Astrocyte (in vitro differentiated cells and primary cell): ENCODE measurements at regions not wholly inside any gene's neighbourhood (a gene's known extent, or its start where the extent isn't known, plus 50 kb on each side); places are given as distances from the start of the nearest gene placed in this dataset.

ENCODE experiments used
- DNase-seq: peaks from one replicate; pipeline ENCODE4 v3.0.0-alpha.2; 2010; ENCODE audit warnings: low read depth
- FAIRE-seq: peaks from 2 replicates; lab custom pipeline; 2011; peaks lifted over from hg19 to GRCh38; lab: Jason Lieb, UNC
- H2AFZ ChIP-seq: 2 replicates; pipeline ENCODE4 v1.6.0; 2012; ENCODE audit warnings: low read depth, low read length, inconsistent platforms
- H3K27ac ChIP-seq: 2 replicates; pipeline ENCODE4 v1.5.1; 2011; ENCODE audit warnings: low read depth, low read length, inconsistent platforms
- H3K27me3 ChIP-seq: 2 replicates; pipeline ENCODE4 v1.6.0; 2011; ENCODE audit warnings: low read length, inconsistent platforms; ENCODE audit not compliant: insufficient read depth
- H3K36me3 ChIP-seq: 2 replicates; pipeline ENCODE4 v1.5.1; 2011; ENCODE audit warnings: low read length, inconsistent platforms; ENCODE audit not compliant: insufficient read depth
- H3K4me1 ChIP-seq: 2 replicates; pipeline ENCODE4 v1.5.1; 2011; ENCODE audit warnings: low read length, inconsistent platforms; ENCODE audit not compliant: insufficient read depth
- H3K4me2 ChIP-seq: 2 replicates; pipeline ENCODE4 v1.6.0; 2012; ENCODE audit warnings: low read length, inconsistent platforms
- H3K4me3 ChIP-seq: 2 replicates; pipeline ENCODE4 v1.5.1; 2011; ENCODE audit warnings: low read depth, mild to moderate bottlenecking, low read length, inconsistent platforms; ENCODE audit not compliant: insufficient read depth
- H3K79me2 ChIP-seq: 2 replicates; pipeline ENCODE4 v1.6.0; 2012; ENCODE audit warnings: mild to moderate bottlenecking, low read length, inconsistent platforms; ENCODE audit not compliant: insufficient read depth
- H3K9ac ChIP-seq: 2 replicates; pipeline ENCODE4 v1.6.0; 2012; ENCODE audit warnings: mild to moderate bottlenecking, low read length, inconsistent platforms
- H3K9me3 ChIP-seq: 2 replicates; pipeline ENCODE4 v1.5.1; 2012; ENCODE audit warnings: low read depth, mild to moderate bottlenecking, low read length, inconsistent platforms; ENCODE audit not compliant: insufficient read depth
- H4K20me1 ChIP-seq: 2 replicates; pipeline ENCODE4 v1.6.0; 2012; ENCODE audit warnings: low read length, inconsistent platforms; ENCODE audit not compliant: insufficient read depth
- H3K27ac Mint-ChIP-seq: one replicate; pipeline ENCODE4 v1.8.0; 2021; ENCODE audit warnings: mild to moderate bottlenecking, mixed read lengths; ENCODE audit not compliant: unreplicated experiment
- H3K27me3 Mint-ChIP-seq: one replicate; pipeline ENCODE4 v1.8.0; 2021; ENCODE audit warnings: low read depth, mixed read lengths; ENCODE audit not compliant: unreplicated experiment
- H3K36me3 Mint-ChIP-seq: one replicate; pipeline ENCODE4 v1.8.0; 2021; ENCODE audit warnings: low read depth, mixed read lengths; ENCODE audit not compliant: unreplicated experiment
- H3K4me1 Mint-ChIP-seq: one replicate; pipeline ENCODE4 v1.8.0; 2021; ENCODE audit warnings: low read depth, mixed read lengths; ENCODE audit not compliant: unreplicated experiment
- H3K4me3 Mint-ChIP-seq: one replicate; pipeline ENCODE4 v1.8.0; 2021; ENCODE audit warnings: mild to moderate bottlenecking, moderate library complexity, mixed read lengths; ENCODE audit not compliant: unreplicated experiment
- H3K9me3 Mint-ChIP-seq: one replicate; pipeline ENCODE4 v1.8.0; 2021; ENCODE audit warnings: mild to moderate bottlenecking, mixed read lengths; ENCODE audit not compliant: unreplicated experiment
- CTCF ChIP-seq: IDR thresholded peaks from 2 replicates; pipeline ENCODE4 v1.5.1; 2011; ENCODE audit warnings: low read depth, mild to moderate bottlenecking, inconsistent platforms, low read length, moderate library complexity; ENCODE audit not compliant: insufficient read depth
- EZH2 ChIP-seq: IDR thresholded peaks from 2 replicates; pipeline ENCODE4 v1.6.1; 2012; ENCODE audit warnings: mild to moderate bottlenecking, low read length, inconsistent platforms; ENCODE audit not compliant: insufficient read depth

GRCh38 chr6:77181749-77182148, 281.5 kb downstream of the HTR1B start:
- no peaks in the 10 kb centered on the region for H4K20me1 ChIP-seq
- no peaks in the 10 kb centered on the region for H3K27me3 Mint-ChIP-seq
- H3K4me1 Mint-ChIP-seq: peaks cover 29% of the 10 kb centered on the region
- DNase-seq (no peak), FAIRE-seq (no peak)
- no peak overlapping the region for H3K27ac Mint-ChIP-seq
- no peak overlapping the region for H2AFZ ChIP-seq
- no peak overlapping the region for H3K4me2 ChIP-seq
- peaks cover 2% of the 10 kb centered on the region for H3K4me1 ChIP-seq
- no peak overlapping the region for H3K9ac ChIP-seq
- no peaks in the 10 kb centered on the region for H3K36me3 Mint-ChIP-seq
- TF ChIP-seq CTCF (no peak), EZH2 (no peak)
- no peak overlapping the region for H3K4me3 Mint-ChIP-seq
- H3K27ac ChIP-seq: no peak overlapping the region
- H3K9me3 ChIP-seq: peaks cover 2% of the 10 kb centered on the region
- no peaks in the 10 kb centered on the region for H3K36me3 ChIP-seq
- H3K79me2 ChIP-seq: no peaks in the 10 kb centered on the region
- H3K4me3 ChIP-seq: no peak overlapping the region
- H3K9me3 Mint-ChIP-seq: no peaks in the 10 kb centered on the region
- H3K27me3 ChIP-seq: no peaks in the 10 kb centered on the region

GRCh38 chr6:77180326-77180725, 283.0 kb downstream of the HTR1B start:
- H3K27me3 Mint-ChIP-seq: no peaks in the 10 kb centered on the region
- no peak overlapping the region for H3K27ac ChIP-seq

More at GRCh38 chr6:77180326-77180725, 283.0 kb downstream of the HTR1B start:
- Histone ChIP-seq H4K20me1 (no peaks in the 10 kb centered on the region), H3K9me3 (peaks cover 2% of the 10 kb centered on the region), H3K4me3 (no peak overlapping the region), H2AFZ (no peak overlapping the region), H3K27me3 (no peaks in the 10 kb centered on the region), H3K36me3 (no peaks in the 10 kb centered on the region), H3K4me1 (peaks cover 2% of the 10 kb centered on the region), H3K4me2 (no peak overlapping the region), H3K9ac (no peak overlapping the region), H3K79me2 (no peaks in the 10 kb centered on the region)
- FAIRE-seq (no peak), DNase-seq (no peak)
- peak overlapping the region; percentile 91 for H3K27ac Mint-ChIP-seq
- H3K36me3 Mint-ChIP-seq: no peaks in the 10 kb centered on the region
- no peak overlapping the region for H3K4me3 Mint-ChIP-seq
- H3K4me1 Mint-ChIP-seq: peaks cover 29% of the 10 kb centered on the region
- H3K9me3 Mint-ChIP-seq: peaks cover under 1% of the 10 kb centered on the region
- TF ChIP-seq CTCF: no peak
- TF ChIP-seq EZH2: no peak
